Mucosa of gallbladder (tissue), 1 donor: ENCODE measurements at regions not wholly inside any gene's neighbourhood (a gene's known extent, or its start where the extent isn't known, plus 50 kb on each side); places are given as distances from the start of the nearest gene placed in this dataset.

Experiments
- DNase-seq: peaks from one replicate; pipeline ENCODE4 v3.0.0-alpha.2; 2020; ENCODE audit warnings: low spot score
- donor health status: DM: no; HTN: no; CAD: no.

DNA sequence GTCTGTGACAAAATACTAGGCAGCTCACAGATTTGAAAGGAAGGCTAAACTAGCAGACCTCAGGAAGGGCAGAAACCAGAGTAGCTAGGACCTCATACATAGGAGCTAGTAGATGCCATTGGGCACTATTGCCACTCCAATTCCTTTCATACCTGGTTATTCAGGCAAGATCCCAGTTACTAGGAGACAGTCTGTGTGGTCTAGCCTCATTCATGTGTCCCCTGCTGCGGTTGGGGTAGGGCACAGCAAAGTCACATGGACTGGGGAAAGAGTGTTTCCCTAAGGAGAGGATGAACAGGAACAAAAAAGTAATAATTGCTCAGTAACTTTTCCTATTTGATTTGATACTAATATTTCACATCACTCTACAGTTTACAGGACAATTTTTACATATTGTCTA lies 204.6 kb upstream of the HEY2 start:
- DNase-seq: no peak

DNA sequence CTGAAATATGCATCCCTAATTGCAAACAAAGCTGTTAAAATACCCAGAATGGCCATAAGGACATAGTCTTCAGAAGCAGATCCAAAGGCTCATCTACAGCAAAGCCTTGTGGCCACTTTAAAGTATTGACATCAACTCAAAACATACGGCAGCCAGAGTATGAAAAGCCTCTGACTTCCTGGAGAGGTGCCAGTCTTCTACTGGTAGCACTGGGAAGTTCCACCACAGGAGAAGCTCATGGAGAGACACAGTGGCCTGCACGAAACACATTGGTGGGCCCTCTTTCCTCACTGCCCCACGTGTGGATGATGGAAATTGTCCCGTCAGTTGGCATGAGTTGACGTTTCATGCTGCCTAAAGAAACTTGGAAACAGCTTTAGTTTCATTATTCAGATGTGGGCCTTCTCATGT lies 202.6 kb upstream of the HEY2 start:
- no peak for DNase-seq

DNA sequence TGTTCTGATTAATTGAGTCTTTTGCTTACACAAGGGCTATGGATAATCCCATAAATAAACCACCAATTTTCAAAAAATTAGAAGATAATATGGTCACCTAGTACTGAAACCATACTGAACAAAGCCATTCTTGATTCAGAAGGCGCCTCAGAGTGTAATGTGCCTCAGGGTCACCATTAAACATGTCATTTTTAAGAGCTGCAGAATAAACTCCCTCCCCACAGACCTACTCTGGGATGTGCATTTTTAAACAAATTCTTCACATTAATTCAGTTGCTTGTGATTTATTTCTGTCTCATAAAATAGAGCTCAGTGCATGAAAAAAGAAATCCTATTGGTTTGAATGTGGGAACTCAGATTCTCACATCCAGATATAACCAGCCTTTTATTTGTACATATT lies 202.1 kb upstream of the HEY2 start:
- no peak for DNase-seq

DNA sequence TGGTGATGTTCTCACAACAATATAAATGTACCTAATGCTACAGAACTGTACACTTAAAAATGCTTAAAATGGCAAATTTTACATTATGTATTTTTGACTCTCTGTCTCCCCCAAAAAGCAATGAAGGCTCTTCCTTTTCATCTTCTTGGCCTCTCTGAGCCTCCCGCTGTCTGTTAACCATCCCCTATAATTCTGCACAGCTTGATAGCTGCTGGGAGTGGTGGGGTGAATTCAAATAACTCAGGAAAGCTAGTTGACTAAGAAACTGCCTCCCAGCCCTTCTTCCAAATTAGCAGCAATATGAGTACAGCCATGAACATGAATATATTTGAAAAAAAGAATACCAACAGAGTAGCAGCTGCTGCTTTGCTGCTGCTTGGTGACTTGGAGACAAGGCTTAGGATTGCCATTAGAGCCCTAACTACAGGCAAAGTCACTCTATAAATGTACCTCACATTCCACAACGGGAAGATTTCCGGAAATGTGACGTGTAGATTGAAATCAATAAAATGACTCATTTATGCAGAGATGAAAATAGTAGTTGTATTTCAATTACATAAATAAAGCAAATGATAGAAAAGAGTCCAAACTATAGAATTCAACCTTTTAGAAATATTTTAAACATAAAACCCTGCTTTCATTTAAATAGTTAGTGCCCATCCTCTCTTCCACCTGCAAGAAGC lies 200.1 kb upstream of the HEY2 start:
- no peak for DNase-seq

DNA sequence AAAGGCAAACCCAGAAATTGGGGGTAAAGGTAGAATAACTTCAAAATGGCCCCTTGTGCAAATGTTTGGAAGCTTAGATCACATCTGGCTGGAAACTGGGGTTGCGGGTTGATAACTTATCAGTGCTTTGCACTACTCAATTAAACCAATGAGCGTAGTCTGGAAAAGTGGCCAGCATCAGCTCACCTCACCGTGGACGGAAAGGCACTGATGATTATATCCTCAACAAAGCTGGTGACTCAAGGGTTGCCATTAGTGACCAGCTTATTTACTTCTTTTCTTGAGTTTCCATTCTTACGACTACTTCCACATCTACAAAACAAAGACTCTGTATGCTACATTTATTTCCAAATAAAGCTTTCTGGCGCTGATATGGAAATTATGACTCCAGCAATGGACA lies 198.5 kb upstream of the HEY2 start:
- DNase-seq: no peak

DNA sequence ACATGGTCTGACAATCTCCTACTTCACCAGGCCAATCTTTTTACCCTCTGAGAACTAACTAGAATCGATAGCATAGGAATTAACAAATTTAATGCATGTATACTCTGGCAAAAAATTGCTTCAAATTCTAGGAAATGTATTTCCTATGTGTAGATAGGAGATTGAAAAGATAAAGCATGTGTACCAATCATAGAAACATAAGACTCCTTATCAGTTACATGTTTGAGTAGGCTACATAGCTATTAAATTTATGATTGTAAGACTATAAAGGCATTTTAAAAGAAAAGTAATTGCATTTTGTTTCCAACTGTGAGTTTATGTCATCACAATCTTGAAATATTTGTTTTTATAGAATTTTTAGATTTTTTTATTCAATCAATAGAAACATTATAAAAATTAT lies 196.6 kb upstream of the HEY2 start:
- no peak for DNase-seq

DNA sequence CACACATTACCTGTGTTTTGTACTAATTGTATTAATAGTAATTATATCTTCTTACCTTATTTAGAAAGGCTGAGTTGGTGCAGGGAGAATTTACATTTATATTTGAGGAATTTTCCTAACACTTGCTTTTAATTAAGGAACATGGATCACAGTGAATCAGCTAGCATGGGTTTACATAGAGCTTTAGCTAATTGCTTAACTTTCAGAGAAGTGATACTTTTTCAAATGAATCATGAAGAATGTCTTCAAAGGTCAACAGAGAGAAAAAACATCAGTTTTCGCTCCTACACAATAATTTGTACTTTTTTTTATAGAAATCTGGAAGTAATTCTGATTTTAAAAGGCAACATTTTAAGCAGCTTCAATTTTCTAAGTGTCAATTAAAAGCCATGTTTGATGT lies 195.0 kb upstream of the HEY2 start:
- DNase-seq: no peak

DNA sequence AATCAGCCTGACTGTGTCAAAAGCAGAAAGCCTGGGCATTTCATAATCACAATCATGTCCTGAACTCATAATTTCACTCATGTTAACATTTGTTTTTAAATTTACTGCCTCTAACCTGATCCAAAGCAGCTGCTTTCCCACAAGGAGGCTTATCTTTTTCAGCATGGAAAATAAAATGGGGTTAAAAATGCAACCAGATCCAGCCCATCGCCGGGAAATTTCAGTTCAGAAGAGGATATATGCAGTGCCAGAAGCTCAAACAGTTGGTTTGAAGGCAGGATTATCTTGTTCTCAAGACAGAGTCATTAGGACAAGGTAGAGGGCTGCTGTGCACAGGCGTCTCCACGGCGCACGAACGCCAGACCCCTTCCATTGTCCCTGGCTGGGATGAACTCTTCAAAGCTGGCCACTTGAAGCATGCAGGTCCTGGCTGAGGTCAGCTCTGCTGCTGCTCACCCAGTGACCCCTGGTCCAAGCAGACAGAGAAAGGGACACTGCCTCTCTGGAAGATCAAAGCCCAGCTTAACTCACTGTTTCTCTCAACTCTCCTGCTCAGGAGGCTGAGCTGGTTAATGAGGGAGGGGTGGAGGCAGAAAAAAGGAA lies 191.1 kb upstream of the HEY2 start:
- no peak for DNase-seq

DNA sequence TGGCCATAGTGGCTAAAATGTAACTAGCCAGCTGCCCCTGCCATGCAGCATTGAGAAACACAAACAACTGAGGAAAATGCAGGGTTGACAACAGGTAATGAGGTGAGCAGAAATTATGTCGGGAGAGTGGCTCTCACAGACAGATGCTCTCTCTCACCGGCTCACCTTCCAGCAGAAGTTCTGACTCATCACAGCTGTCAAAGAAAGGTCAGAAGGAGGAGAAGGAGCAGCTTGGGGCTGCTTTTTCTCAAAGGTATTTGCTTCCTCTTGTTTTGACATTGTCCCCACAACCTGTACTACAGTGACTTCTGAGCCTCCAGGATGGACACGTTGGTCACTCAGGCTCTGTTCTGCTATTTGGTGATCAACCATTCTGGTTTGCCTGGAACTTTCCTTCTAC lies 190.5 kb upstream of the HEY2 start:
- DNase-seq: no peak

DNA sequence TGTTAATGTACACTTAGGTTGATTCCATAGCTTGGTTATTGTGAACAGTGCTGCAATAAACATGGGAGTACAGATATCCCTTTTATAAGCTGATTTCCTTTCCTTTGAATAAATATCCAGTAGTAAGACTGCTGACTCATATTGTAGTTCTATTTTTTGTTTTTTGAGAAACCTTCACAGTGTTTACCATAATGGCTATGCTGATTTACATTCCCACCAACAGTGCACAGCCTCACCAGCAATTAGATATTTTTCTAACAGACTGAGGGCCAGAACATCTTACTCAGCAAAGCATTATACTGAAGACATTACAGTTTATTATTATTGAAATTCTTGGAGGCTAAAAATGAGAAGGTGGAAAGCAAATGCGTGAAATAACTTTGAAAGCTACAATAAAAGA lies 187.3 kb upstream of the HEY2 start:
- DNase-seq: no peak

DNA sequence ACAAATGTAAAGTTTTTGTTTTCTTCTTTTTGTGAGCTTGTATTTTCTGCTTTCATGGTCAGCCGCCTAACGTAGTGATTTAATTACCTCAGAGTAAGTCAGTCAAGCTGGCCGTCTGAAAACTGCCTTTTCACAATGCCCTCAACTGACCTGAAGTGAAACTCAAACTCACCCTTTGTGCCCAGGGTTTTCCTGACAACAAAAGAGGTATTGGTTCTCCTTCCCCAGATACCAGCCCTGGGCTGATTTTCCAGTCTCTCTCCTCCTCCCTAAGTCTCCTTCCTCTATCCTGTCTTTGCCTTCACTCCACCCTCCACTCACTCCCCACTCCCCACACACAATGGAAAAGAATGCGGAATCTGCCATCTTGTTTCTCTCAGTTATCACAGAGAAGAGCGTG lies 184.5 kb upstream of the HEY2 start:
- no peak for DNase-seq

DNA sequence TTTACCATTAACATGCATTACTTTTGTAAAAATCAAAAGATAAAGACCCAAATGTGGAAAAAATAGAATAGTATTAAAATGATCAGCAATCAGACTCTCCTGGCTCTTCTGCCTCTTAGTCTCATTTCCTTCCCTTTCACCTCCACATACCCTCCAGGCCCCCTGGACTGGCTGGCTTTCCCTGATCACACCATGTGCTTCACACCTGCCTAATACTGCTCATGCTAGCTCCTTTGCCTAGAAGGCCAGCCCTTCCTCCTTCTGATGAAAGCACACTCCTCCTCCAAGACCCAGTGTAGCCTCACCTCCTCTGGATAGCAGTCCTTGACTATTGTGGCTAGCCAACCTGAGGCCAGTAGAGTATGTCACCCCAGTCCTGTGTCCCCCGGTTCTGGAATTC lies 182.0 kb upstream of the HEY2 start:
- DNase-seq: no peak

DNA sequence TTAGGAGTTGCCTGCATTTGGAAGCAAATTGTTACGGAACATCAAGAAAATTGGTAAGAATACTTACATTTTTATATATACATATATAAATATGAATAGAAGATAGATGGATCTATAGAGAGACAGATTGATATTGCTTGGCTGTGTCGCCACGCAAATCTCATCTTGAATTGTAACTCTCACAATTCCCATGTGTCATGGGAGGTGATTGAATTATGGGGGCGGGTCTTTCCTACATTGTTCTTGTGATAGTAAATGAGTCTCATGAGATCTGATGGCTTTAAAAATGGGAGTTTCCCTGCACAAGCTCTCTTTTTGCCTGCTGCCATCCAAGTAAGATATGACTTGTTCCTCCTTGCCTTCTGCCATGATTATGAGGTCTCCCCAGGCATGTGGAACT lies 180.8 kb upstream of the HEY2 start:
- no peak for DNase-seq

DNA sequence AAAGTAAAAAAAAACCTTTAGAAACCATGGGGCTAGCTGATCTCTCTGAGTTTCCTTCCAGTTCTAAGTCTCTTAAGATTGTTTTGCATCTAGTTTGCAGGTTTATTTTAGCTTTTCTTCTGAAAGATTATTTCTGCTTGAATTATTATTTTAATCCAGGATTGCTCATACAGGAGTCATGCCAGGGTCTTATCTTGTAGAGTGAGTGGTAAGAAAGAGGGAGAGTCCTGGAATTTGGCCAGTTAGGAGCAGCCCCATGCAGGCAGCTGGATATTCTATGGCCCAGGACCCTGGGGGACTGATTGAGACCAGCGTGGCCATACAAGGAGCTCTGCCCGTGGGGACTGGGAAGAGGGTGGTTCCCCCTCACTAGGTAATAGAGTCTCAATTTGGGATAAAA lies 178.9 kb upstream of the HEY2 start:
- DNase-seq: no peak

DNA sequence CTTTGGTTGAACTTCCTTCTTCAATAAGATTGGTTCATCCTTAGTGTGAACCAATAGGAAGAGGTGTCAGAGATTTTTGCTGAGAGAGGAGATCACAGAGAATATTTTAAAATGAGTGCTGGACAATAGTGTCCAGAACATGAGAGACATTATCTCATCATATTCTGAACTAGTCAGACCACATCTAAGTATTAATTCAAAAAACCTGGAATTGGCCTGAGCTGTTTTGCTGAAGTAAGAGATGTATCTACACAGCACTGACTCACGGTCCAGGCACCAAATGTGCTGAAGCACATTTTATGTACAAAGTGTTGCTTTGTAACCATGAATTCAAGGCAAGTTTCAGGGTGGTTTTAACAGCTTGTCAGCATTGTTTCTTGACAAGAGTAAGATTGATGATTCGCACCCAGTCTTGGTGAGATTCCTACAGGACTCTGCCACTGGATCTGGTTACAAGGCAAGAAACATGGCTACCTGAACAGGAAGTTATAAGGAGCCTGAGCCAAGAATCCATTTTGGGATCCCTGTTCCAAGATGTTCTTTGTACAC lies 178.2 kb upstream of the HEY2 start:
- DNase-seq: no peak

DNA sequence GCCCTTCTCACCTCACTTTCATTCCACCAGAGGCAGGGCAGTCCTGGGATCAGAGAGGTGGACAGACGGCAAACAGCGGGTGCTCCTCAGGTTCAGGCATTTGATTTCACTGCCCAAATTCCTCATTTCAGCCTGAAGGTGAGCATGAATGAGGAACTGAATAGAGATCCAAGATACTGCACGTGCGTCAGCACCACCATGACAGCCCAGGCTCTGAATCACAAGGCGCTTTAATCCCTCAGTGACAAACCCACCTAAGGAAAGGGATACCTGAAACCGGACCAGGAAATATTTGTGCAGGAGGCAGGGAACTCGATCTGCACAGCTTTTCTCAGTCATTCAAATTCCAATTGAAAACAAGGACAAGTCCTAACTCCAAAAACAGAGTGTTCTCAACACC lies 174.8 kb upstream of the HEY2 start:
- no peak for DNase-seq

DNA sequence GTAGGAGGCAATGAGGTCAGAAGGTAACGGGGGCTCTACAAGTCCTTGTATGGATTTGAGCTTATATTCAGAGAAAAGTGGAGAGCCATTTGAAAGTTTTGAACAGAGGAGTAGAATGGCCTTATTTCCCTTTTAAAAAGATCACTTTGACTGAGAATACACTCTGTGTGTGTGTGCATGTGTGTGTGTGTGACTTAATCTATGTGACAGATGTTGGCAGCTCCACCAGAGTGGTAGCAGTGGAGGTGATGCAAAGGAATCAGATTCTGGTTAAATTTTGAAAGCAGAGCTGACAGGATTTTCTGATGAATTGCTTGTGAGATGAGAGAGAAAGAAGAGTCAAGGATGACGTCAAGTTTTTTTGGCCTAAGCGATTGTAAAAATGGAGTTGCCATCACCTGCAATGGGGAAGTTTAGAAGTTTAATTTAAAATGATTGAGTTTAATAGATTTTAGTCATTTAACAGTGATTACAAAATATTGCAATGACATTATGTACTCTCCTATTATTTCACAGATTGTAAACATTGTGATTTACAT lies 172.2 kb upstream of the HEY2 start:
- DNase-seq: no peak

DNA sequence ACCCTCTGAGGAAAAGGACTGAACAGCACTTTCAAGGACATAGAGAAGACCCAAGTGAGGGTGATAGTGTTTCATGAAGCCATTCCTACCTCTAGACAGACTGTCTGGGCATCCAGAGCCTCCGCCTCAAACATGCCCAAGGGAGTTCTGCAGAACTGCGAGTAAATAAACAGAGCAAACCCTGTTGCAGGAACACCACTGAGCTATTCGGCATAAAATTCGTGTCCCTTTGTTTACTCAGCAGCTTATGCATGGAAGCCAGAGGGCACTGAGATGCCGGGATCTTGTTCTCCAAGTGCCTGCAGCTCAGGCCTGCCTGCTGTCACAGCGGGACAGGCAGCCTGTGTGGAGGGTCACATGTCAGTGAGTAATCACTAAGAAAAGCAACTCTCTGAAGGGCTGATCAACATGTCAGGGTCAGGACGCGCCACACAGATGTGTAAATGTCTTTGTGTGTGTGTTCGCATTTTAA lies 164.9 kb upstream of the HEY2 start:
- no peak for DNase-seq

DNA sequence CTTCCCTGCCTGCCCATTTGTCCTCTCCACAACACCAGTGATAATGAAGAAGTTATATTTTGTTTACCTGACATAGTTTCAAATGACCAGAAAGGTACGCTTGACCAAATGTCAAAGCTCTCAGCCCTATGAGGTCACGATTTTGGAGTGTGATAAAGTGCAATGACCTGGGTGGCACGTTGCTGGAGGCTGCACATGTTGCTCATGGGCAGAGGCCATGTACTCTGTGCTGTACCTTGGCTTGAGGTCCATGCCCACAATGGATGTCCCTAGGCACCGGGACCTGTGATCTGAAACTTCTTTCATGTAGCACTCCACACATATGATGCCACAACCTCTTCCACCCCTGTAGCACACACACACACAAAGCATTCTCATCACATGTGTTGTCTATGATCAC lies 164.0 kb upstream of the HEY2 start:
- no peak for DNase-seq

DNA sequence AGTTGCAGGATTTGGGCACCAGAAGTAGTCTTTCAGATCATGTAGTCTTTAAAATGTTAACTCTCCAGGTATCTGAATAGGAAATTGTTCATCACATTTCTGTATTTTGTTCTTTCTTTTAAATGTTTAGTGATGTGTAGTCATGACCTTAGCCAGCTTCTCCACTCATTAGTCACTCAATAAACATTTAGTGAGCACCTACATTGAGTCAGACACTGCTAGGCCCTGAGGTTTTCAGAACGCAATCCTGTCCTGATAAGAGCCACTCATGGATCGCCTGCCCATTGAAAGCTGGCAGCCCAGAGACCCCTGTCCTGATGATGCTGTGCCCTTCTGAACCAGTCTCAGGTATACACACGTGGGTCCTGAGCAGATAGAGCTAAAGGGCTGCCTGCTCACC lies 163.4 kb upstream of the HEY2 start:
- DNase-seq: no peak

DNA sequence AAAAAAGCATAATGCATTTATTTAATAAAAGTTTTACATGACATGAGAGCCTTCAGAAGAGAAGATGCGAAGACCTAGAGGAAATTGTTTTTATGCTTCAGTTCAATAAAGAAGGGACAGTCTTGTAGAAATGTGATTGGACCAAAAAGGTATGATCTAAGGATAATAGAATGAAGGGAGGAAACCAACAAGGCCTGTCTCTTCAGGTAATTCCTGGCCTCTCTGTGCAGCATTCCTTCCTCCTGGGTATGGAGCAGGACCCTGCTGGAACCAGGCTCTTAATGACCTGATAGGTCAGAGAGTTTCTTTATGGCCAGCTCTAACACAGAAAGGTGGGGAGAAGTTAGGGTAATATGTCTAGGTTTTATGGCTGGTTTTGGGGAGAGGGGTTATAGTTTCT lies 162.8 kb upstream of the HEY2 start:
- DNase-seq: no peak

DNA sequence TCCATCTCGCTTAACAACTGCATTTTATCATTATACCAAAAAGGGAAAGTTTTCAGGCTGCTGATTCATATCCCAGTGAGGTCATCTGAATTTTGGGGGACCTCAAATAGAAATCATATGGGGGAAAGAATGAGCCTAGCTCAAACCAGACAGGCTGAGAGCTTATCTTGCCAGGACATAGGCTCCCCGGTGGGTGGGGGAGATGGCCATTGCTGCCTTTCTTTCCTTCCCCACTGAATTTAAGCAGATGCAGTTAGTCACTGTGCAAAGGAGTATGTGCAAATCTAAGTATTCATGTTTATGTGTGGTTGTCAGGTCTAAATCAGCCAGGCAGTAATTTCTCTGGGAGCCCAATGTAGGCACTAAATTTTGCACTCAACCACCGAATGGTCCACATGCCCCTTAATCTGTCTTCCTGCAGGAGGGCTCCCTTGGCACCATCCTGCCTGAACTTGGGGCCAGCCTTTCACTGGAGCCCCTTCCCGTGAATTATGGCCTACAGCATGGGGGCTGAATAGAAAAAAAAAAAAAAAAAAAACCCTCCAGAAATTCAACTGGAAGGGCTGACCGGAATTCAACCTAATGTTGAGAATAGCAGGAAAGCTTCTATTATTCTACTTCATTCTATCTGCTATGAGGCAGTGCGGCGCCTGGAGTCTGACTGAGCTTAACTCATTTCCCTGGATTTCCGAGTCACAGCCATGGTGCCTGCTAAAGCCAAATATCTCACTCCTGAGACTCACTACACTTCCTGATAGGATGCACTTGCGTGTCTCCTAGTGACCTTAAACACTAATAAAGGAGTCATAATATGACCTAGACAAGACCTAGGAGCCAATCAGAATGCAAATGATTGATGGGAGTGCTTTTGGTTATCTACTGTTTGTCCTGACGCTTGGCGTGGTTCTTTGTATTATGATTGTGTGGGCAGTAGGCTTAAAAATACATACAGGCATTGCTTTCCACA lies 161.5 kb upstream of the HEY2 start:
- no peak for DNase-seq
